Upper lobe of right lung (tissue), 1 donor: ENCODE measurements at regions not wholly inside any gene's neighbourhood (a gene's known extent, or its start where the extent isn't known, plus 50 kb on each side); places are given as distances from the start of the nearest gene placed in this dataset.

Source experiments
- ATAC-seq: fragments of 200-7000 bp; cut with Tn5 transposase; one replicate; pipeline ENCODE4 v1.9.1; 2020; ENCODE audit warnings: mild to moderate bottlenecking, moderate library complexity
- DNase-seq: peaks from one replicate; pipeline ENCODE4 v3.0.0-alpha.2; 2020
- H3K27ac ChIP-seq: fragments of 200-600 bp; one replicate; pipeline ENCODE4 v1.8.0; 2022
- H3K27me3 ChIP-seq: fragments of 200-600 bp; one replicate; pipeline ENCODE4 v1.8.0; 2022; ENCODE audit warnings: mild to moderate bottlenecking
- H3K36me3 ChIP-seq: fragments of 200-600 bp; one replicate; pipeline ENCODE4 v1.8.0; 2022
- H3K4me1 ChIP-seq: fragments of 200-600 bp; one replicate; pipeline ENCODE4 v1.8.0; 2022
- H3K4me3 ChIP-seq: fragments of 200-600 bp; one replicate; pipeline ENCODE4 v1.8.0; 2022; ENCODE audit warnings: mild to moderate bottlenecking
- H3K9me3 ChIP-seq: fragments of 200-600 bp; one replicate; pipeline ENCODE4 v1.8.0; 2022
- CTCF ChIP-seq: fragments of 200-600 bp; IDR thresholded peaks from one replicate; pipeline ENCODE4 v1.8.0; 2022; ENCODE audit warnings: antibody characterized with exemption
- intact Hi-C: fragments of 100-400 bp; cut with DNase I; formaldehyde crosslinking; loops from one replicate; pipeline ENCODE4 v1.11.0; 2022
- donor health status: DM: no; HTN: yes; CAD: no; lungs with severe emphysema.

DNA sequence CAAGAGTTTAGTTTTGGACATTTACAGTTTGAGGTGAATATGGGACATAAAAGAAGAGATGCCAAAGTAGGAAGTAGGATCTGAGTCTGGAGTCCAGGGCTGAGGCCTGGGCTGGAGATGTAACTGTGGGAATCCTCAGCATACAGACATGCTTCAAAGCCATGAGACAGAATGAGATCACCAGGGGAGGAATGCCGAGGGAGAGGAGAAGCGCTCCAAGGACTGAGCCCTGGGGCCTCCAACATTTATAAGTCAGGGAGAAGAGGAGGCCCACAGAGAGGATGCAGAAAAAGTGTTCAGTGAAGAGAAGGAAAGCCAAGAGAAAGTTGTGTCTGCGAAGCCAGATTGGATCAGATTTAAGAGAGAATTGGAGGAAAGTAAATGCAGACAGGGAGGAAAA is 277.5 kb upstream of the MYOCD start:
- TF ChIP-seq CTCF: no peak
- Histone ChIP-seq H3K27ac (no peak overlapping the region), H3K4me3 (no peak overlapping the region), H3K36me3 (no peaks in the 10 kb centered on the region), H3K4me1 (no peaks in the 10 kb centered on the region), H3K27me3 (no peaks in the 10 kb centered on the region), H3K9me3 (no peaks in the 10 kb centered on the region)
- DNase-seq (no peak), ATAC-seq (no peak)
- intact Hi-C loops: no loop called here

DNA sequence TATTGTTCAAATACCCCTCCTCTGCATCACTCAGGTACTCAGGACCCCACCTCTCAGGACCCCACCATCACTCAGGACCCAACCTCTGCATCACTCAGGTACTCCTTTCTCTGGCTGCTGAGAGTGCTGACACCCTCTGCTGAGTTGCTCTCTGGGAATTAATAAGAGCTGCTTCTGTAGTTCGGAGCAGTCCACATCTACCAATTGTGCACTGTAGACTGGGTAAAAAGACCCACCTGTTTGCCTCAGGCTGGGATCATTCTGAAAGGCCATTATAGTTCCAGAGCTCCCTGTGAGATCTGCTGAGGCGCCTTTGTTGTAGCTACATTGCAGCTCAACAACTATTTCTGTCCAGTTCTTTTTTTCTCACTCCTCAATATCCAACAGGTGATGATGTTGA is 276.3 kb upstream of the MYOCD start:
- intact Hi-C loops: no loop called here
- Histone ChIP-seq H3K27me3 (no peaks in the 10 kb centered on the region), H3K4me1 (no peaks in the 10 kb centered on the region), H3K4me3 (no peak overlapping the region), H3K36me3 (no peaks in the 10 kb centered on the region), H3K27ac (no peak overlapping the region), H3K9me3 (no peaks in the 10 kb centered on the region)
- no peak for TF ChIP-seq CTCF
- ATAC-seq (no peak), DNase-seq (no peak)

DNA sequence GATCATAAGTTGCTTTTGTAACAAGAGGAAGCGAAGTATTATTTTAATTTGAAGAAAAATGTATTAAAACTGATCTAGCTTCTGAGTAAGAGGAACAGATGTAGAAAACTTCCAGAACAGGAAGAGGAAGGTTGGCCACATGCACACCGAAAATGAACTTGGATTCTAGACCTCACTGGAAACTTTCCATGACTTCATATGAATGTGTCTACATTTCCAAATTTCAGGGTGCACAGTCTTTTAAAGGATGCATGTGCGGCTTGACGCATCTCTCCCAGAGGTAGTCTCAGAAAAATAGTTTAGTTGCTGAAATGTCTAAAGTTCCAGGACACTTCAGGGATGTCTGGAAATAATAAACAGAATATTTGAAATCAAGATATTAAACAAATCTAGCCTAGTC is 275.1 kb upstream of the MYOCD start:
- Histone ChIP-seq H3K4me3 (no peak overlapping the region), H3K9me3 (no peaks in the 10 kb centered on the region), H3K27me3 (no peaks in the 10 kb centered on the region), H3K36me3 (no peaks in the 10 kb centered on the region), H3K27ac (no peak overlapping the region), H3K4me1 (no peaks in the 10 kb centered on the region)
- ATAC-seq: no peak
- no peak for TF ChIP-seq CTCF
- no peak for DNase-seq
- intact Hi-C loops: no loop called here

GRCh38 chr17:12391468-12391867 is 274.2 kb upstream of the MYOCD start:
- no peaks in the 10 kb centered on the region for H3K4me1 ChIP-seq
- no peaks in the 10 kb centered on the region for H3K9me3 ChIP-seq
- no peaks in the 10 kb centered on the region for H3K36me3 ChIP-seq
- intact Hi-C loops: no loop called here
- no peak overlapping the region for H3K27ac ChIP-seq
- no peaks in the 10 kb centered on the region for H3K27me3 ChIP-seq
- DNase-seq: no peak
- no peak for TF ChIP-seq CTCF
- no peak overlapping the region for H3K4me3 ChIP-seq
- ATAC-seq: no peak

- H3K27ac ChIP-seq: no peak overlapping the region
- no peaks in the 10 kb centered on the region for H3K4me1 ChIP-seq
- H3K36me3 ChIP-seq: no peaks in the 10 kb centered on the region
- no peak overlapping the region for H3K4me3 ChIP-seq
- peak; percentile 43 for TF ChIP-seq CTCF
- intact Hi-C loops: no loop called here
- H3K9me3 ChIP-seq: no peaks in the 10 kb centered on the region
- no peaks in the 10 kb centered on the region for H3K27me3 ChIP-seq
- ATAC-seq: peak; percentile 31
- DNase-seq: no peak
Measured at GRCh38 chr17:12395733-12396354, 269.8 kb upstream of the MYOCD start.

- Histone ChIP-seq H3K27ac (no peak overlapping the region), H3K9me3 (no peaks in the 10 kb centered on the region), H3K4me3 (no peak overlapping the region), H3K4me1 (no peaks in the 10 kb centered on the region), H3K27me3 (no peaks in the 10 kb centered on the region), H3K36me3 (no peaks in the 10 kb centered on the region)
- intact Hi-C loops: no loop called here
- no peak for ATAC-seq
- DNase-seq: no peak
- no peak for TF ChIP-seq CTCF
Measured at GRCh38 chr17:12398441-12399051, 267.1 kb upstream of the MYOCD start.
